ENCODE measurements at regions not wholly inside any gene's neighbourhood (a gene's known extent, or its start where the extent isn't known, plus 50 kb on each side); places are given as distances from the start of the nearest gene placed in this dataset.

DNA sequence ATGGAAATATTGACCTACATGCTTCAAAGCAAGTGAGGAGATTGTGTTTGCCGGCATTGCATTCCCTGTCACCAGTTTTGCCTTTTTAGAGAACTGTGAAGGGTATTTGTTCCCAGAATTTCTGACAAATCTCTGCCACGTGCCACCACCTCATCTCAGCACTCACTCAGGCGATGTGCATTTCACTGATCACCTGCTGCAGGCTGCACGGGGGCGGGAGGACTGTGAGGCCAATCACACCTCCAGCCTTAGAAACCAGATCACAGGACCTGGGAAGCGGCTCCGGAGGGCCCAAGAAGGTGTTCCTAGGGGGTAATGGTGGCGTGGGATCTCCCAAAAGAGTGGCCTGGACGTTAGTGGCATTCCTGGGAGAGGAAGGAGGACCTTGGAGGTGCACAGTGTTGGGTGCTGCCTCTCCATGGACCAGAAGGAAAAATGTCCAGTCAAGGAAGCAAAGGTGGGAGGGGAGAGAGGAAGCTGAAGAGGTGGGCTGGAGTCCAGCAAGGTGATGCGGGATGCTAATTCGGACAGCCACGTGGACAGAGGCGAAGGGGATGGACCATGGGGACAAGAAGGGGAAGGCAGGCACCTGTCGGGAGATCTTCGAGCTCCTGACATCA, 63.6 kb upstream of the OLFM1 start:
- no peak for DNase-seq
- Histone ChIP-seq H3K4me1 (no peaks in the 10 kb centered on the region), H3K27me3 (no peaks in the 10 kb centered on the region), H3K4me3 (replicated peaks in 1 of 3) (no peak overlapping the region), H3K27ac (no peak overlapping the region), H3K36me3 (no peaks in the 10 kb centered on the region), H3K9me3 (no peaks in the 10 kb centered on the region)
- TF ChIP-seq CTCF (IDR thresholded peaks at IDR 0.05), result no peak
- no peak for TF ChIP-seq POLR2A (IDR thresholded peaks at IDR 0.05)
- WGBS, 2 donors, result 80% methylated on average over 15 of the region's 15 CpGs
- intact Hi-C loops (cut with DNase I), result no loop called here

- TF ChIP-seq CTCF (IDR thresholded peaks at IDR 0.05), result no peak
- Histone ChIP-seq H3K36me3 (no peaks in the 10 kb centered on the region), H3K4me1 (no peaks in the 10 kb centered on the region), H3K27me3 (no peaks in the 10 kb centered on the region), H3K9me3 (no peaks in the 10 kb centered on the region), H3K27ac (no peak overlapping the region), H3K4me3 (replicated peaks in 1 of 3) (no peak overlapping the region)
- DNase-seq, result no peak
- intact Hi-C loops (cut with DNase I), result no loop called here
- WGBS, 2 donors, result 84 to 85% methylated on average over 8 to 11 of the region's 13 CpGs
Measured at GRCh38 chr9:135029463-135029862, 58.0 kb upstream of the OLFM1 start.

- Histone ChIP-seq H3K4me3 (replicated peaks in 1 of 3) (no peak overlapping the region), H3K9me3 (no peaks in the 10 kb centered on the region), H3K4me1 (no peaks in the 10 kb centered on the region), H3K27me3 (no peaks in the 10 kb centered on the region), H3K36me3 (no peaks in the 10 kb centered on the region), H3K27ac (no peak overlapping the region)
- TF ChIP-seq POLR2A (IDR thresholded peaks at IDR 0.05) (no peak), CTCF (IDR thresholded peaks at IDR 0.05) (no peak)
- WGBS, 2 donors, result 68 to 79% methylated on average over 14 to 19 of the region's 19 CpGs
- intact Hi-C loops (cut with DNase I), result no loop called here
- DNase-seq, result no peak
Measured at GRCh38 chr9:135029871-135030565, 57.5 kb upstream of the OLFM1 start.

- no peak for DNase-seq
- Histone ChIP-seq H3K4me3 (replicated peaks in 1 of 3) (no peak overlapping the region), H3K36me3 (no peaks in the 10 kb centered on the region), H3K27me3 (no peaks in the 10 kb centered on the region), H3K4me1 (no peaks in the 10 kb centered on the region), H3K9me3 (no peaks in the 10 kb centered on the region), H3K27ac (no peak overlapping the region)
- intact Hi-C loops (cut with DNase I), result no loop called here
- 55 to 72% methylated on average over 5 to 6 of the region's 16 CpGs for WGBS, 2 donors
- TF ChIP-seq CTCF (IDR thresholded peaks at IDR 0.05) (no peak), POLR2A (IDR thresholded peaks at IDR 0.05) (no peak)
Measured at GRCh38 chr9:135030566-135031226, 56.8 kb upstream of the OLFM1 start.
